ENCODE measurements at regions not wholly inside any gene's neighbourhood (a gene's known extent, or its start where the extent isn't known, plus 50 kb on each side); places are given as distances from the start of the nearest gene placed in this dataset.

- Histone ChIP-seq H3K9ac (ENCODE audit: extremely low read depth, insufficient read length, low read length) (no peak overlapping the region), H4K5ac (ENCODE audit: insufficient read length, low read depth, low read length) (no peak overlapping the region), H3K18ac (ENCODE audit: insufficient read length, low read depth, low read length) (no peak overlapping the region), H3K56ac (ENCODE audit: insufficient read length, low read depth, low read length) (no peak overlapping the region), H2BK20ac (ENCODE audit: low read depth, low read length, poor library complexity, severe bottlenecking) (no peak overlapping the region), H3K14ac (ENCODE audit: insufficient read depth, low read length) (no peak overlapping the region), H2BK12ac (ENCODE audit: insufficient read length, low read depth, low read length) (no peak overlapping the region), H3K79me1 (ENCODE audit: insufficient read depth, low read depth, low read length, poor library complexity, severe bottlenecking) (no peaks in the 10 kb centered on the region), H2AK5ac (ENCODE audit: insufficient read length, low read length) (no peak overlapping the region), H3K23me2 (ENCODE audit: insufficient read length, low read depth, low read length, poor library complexity, severe bottlenecking) (no peaks in the 10 kb centered on the region), H3K4me2 (ENCODE audit: insufficient read depth, insufficient read length, low read length) (no peak overlapping the region), H3K79me2 (ENCODE audit: insufficient read depth, low read length) (no peaks in the 10 kb centered on the region), H2BK120ac (ENCODE audit: low read depth, low read length, poor library complexity, severe bottlenecking) (no peak overlapping the region), H3T11ph (ENCODE audit: low read length) (no peak overlapping the region), H4K20me1 (ENCODE audit: control insufficient read depth, insufficient read depth, insufficient read length) (no peaks in the 10 kb centered on the region), H2BK5ac (ENCODE audit: insufficient read length, low read length) (no peak overlapping the region), H4K8ac (replicated peaks; ENCODE audit: insufficient read length, low read depth, low read length) (no peak overlapping the region), H3K27ac (ENCODE audit: insufficient read length, low read depth, low read length) (no peak overlapping the region), H3K23ac (ENCODE audit: insufficient read length, low read depth, low read length) (no peak overlapping the region), H3K4ac (ENCODE audit: low read depth, low read length) (no peak overlapping the region), H3K4me1 (ENCODE audit: insufficient read depth, low read length) (no peaks in the 10 kb centered on the region), H3K9me3 (ENCODE audit: control insufficient read depth, low read depth, low read length) (no peaks in the 10 kb centered on the region), H3K27me3 (ENCODE audit: insufficient read depth, low read length) (no peaks in the 10 kb centered on the region), H2AFZ (ENCODE audit: low read length) (no peak overlapping the region), H2BK15ac (ENCODE audit: low read depth, low read length) (no peak overlapping the region), H4K91ac (ENCODE audit: insufficient read length, low read depth, low read length) (no peak overlapping the region)
- Mint-ChIP-seq H3K27ac (no peak overlapping the region), H3K9me3 (peaks cover 4 to 5% of the 10 kb centered on the region in 2 experiments; a peak in 4 of 5 replicates), H3K4me3 (no peak overlapping the region), H3K4me1 (no peaks in the 10 kb centered on the region), H3K36me3 (ENCODE audit: insufficient read depth in 1 of 3, low read depth in 3 of 3) (peaks cover 0 to 6% (median 4%) of the 10 kb centered on the region in 3 experiments; a peak in 3 of 7 replicates), H3K27me3 (ENCODE audit: low read depth) (no peaks in the 10 kb centered on the region)
- no CpG with 5 or more reads among the region's 5 CpGs for WGBS (ENCODE audit: extremely low coverage, insufficient read length, low lambda C conversion rate)
- DNase-seq: no peak
- TF ChIP-seq, protein P1, sequence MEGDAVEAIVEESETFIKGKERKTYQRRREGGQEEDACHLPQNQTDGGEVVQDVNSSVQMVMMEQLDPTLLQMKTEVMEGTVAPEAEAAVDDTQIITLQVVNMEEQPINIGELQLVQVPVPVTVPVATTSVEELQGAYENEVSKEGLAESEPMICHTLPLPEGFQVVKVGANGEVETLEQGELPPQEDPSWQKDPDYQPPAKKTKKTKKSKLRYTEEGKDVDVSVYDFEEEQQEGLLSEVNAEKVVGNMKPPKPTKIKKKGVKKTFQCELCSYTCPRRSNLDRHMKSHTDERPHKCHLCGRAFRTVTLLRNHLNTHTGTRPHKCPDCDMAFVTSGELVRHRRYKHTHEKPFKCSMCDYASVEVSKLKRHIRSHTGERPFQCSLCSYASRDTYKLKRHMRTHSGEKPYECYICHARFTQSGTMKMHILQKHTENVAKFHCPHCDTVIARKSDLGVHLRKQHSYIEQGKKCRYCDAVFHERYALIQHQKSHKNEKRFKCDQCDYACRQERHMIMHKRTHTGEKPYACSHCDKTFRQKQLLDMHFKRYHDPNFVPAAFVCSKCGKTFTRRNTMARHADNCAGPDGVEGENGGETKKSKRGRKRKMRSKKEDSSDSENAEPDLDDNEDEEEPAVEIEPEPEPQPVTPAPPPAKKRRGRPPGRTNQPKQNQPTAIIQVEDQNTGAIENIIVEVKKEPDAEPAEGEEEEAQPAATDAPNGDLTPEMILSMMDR (conservative IDR thresholded peaks at IDR 0.05): no peak
These were observed 710.0 kb downstream of the QKI start for GRCh38 chr6:164124473-164124872.

Measured in H9 (cell line).